HG02884 (cell line): ENCODE measurements at regions not wholly inside any gene's neighbourhood (a gene's known extent, or its start where the extent isn't known, plus 50 kb on each side); places are given as distances from the start of the nearest gene placed in this dataset.
"Not testable (repeated sequence)": the region's sequence is repeated elsewhere in the genome, so short reads cannot be mapped to it uniquely, and the experiment has no call there.

Source experiments
- ATAC-seq: cut with Tn5 transposase; IDR thresholded peaks from one replicate; pipeline ENCODE4 v1.9.1; 2021; ENCODE audit warnings: mild to moderate bottlenecking, moderate library complexity; ENCODE audit not compliant: unreplicated experiment

- ATAC-seq = no peak
These were observed 593.0 kb downstream of the FRK start for GRCh38 chr6:115467726-115468125.

DNA sequence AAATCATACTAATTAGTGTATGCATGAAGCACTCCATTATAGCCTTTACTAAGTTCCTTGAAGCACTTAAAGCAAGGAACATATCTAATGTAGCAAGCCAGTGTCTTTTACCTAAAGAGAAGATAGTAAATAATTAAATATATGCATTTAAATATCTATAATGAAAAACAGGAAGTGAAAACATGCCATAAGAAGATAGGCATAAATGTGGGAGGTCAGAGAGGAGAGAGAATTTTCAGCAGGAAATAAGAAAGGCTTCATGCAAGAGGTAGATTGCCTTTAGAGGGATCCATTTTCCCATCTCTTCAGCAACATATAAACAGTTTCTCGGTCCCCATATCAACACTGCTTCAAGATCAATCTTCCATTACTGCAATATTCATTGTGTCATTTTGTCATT lies 599.8 kb downstream of the FRK start:
- ATAC-seq = no peak

GRCh38 chr6:115456848-115457247 lies 603.8 kb downstream of the FRK start:
- ATAC-seq = no peak

GRCh38 chr6:115443825-115444478 lies 616.7 kb downstream of the FRK start:
- no peak for ATAC-seq

- ATAC-seq = no peak
These were observed 618.4 kb downstream of the FRK start for GRCh38 chr6:115442323-115442722.

DNA sequence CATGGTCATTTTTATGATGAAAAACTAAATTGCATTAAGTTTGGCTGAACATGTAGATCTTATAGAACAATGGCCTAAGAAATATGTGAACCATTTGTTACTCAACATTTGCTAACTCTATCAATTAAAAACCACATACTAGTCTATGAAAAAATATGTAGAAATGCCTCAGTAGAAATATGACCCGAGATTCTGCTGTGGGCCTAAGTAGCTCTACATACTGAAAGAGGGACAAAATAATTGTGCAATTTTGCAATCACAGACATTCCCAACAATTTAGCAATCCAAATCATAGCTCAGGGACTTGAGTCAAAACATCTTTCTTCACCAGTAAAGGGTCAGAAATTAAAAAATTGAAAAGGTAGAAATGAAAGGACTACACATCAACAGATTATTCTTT lies 619.0 kb downstream of the FRK start:
- no peak for ATAC-seq

GRCh38 chr6:115415378-115415777 lies 645.3 kb downstream of the FRK start:
- ATAC-seq = no peak

GRCh38 chr6:115414916-115415315 lies 645.8 kb downstream of the FRK start:
- not testable (repeated sequence) for ATAC-seq

DNA sequence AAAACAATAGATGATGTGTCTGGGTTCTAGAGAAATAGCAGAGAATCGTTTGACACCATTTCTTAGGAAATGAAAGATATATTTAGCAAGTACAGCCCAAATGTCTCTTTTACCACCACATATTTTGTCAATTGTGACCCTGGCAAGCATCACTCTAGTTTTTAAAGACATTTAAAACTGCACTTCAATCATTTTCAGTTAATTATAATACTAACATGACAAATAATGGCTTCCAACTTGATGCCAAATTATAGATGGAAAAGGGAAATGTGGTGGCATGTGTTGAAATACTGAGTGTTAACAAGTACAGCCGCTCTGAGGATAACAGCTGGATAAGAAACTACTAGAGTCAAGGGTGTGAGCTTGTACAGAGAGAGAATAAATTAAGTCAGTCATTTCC lies 648.9 kb downstream of the FRK start:
- no peak for ATAC-seq

- ATAC-seq = no peak
These were observed 656.2 kb downstream of the FRK start for GRCh38 chr6:115404446-115404845.

- no peak for ATAC-seq
These were observed 662.1 kb downstream of the FRK start for GRCh38 chr6:115398607-115399006.

DNA sequence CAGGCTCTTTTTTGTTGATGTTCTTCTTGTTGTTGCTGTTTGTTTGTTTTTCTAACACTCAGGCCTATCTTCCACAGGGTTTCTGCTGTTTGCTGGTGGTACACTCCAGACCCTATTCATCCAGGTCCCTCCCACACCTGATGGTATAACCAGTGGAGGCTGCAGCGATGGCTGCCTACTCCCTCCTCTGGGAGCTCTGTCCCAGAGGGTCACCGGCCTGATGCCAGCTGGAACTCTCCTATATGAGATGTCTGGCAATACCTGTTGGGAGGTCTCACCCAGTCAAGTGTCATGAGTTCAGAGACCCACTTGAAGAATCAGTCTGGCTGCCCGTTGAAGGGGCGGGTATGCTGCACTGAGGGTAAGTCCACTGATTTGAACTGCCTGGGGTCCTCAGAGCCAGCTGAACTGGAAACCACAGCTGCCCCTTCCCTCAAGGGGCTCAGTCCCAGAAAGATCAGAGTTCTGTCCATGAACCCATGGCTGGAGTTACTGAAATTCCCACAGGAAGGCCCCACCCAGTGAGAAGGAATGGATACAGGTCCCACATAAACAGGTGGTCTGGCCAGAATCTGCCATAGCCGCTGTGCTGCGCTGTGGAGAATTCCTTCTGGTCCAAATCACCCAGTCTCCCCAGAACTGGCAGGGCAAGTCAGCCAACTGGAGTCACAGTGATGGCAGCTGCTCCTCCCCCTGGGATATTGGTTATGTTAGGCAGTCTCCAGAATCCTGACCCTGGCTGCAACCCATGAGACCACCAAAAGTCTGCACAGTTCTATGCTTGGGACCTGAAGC lies 664.4 kb downstream of the FRK start:
- ATAC-seq = no peak

DNA sequence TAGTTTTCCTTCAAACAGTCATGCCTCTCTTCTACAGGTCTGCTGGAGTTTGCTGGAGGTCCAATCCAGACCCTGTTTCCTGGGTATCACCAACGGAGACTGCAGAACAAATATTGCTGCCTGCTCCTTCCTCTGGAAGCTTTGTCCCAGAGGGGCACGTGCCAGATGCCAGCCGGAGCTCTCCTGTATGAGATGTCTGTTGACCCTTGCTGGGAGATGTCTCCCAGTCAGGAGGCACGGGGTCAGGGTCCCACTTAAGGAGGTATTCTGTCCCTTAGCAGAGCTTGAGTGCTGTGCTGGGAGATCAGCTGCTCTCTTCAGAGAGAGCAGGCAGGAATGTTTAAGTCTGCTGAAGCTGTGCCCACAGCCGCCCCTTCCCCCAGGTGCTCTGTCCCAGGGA lies 666.9 kb downstream of the FRK start:
- no peak for ATAC-seq

DNA sequence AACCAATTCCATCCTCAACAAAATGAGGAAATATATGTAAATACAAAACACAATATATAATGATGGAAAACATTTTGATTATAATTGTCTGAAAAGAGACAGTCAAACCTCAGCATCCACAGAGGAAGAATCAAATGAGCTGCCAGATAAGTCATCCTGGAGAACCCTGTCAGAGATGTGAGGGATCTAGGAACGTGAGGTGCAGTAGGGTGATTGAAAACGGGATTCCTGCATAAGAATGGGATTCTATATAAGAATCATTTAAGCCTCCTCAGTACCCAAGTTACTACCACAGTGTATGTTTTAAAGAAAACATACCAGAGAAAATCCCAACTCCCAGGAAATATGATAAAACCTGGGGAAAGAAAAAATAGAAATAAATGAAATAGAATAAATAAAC lies 690.5 kb downstream of the FRK start:
- no peak for ATAC-seq

DNA sequence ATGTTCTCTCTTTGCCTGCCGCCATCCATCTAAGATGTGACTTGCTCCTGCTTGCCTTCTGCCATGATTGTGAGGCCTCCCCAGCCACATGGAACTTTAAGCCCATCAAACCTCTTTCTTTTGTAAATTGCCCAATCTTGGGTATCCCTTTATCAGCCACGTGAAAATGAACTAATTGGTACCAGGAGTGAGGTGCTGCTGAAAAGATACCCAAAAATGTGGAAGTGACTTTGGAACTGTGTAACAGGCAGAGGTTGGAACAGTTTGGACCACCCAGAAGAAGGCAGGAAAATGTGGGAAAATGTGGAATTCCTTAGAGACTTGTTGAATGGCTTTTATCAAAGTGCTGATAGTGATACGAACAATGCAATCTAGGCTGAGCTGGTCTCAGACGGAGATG lies 694.9 kb downstream of the FRK start:
- ATAC-seq = no peak

- peak; percentile 90 for ATAC-seq
These were observed 697.3 kb downstream of the FRK start for GRCh38 chr6:115363379-115363778.

DNA sequence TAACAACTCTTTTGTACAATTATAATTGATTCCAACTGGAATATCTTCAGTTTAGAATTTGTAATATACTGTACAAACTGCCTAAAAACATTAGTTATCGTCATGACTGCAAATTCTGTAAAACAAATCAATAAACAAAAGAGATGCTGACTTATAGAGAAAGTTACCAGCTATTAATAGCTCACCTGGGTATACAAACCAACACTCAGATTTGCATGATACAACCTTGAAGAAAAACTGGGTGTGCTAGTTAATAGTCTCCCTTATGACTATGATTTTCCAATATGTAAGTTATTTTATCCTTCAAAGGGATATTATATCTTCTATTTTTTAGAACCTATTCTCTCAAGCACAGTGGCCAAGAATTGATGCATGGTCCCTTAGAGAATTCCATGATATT lies 698.5 kb downstream of the FRK start:
- ATAC-seq = no peak

GRCh38 chr6:115360602-115361325 lies 699.9 kb downstream of the FRK start:
- no peak for ATAC-seq

- no peak for ATAC-seq
These were observed 702.1 kb downstream of the FRK start for GRCh38 chr6:115358616-115359015.

- ATAC-seq = no peak
These were observed 704.3 kb downstream of the FRK start for GRCh38 chr6:115356371-115356770.

GRCh38 chr6:115323001-115323400 lies 737.7 kb downstream of the FRK start:
- ATAC-seq = no peak

- no peak for ATAC-seq
These were observed 740.9 kb downstream of the FRK start for GRCh38 chr6:115319823-115320222.
